ENCODE measurements at regions not wholly inside any gene's neighbourhood (a gene's known extent, or its start where the extent isn't known, plus 50 kb on each side); places are given as distances from the start of the nearest gene placed in this dataset.

GRCh38 chr10:78717200-78717599 is 351.6 kb upstream of the ZMIZ1 start:
- FAIRE-seq = no peak
- no peak for DNase-seq (ENCODE audit: insufficient read length, low spot score)
- no peak for TF ChIP-seq CTCF (IDR thresholded peaks at IDR 0.05; ENCODE audit: insufficient read depth, missing control alignments)

- no peak for FAIRE-seq
- TF ChIP-seq CTCF (IDR thresholded peaks at IDR 0.05; ENCODE audit: insufficient read depth, missing control alignments) = no peak
- no peak for DNase-seq (ENCODE audit: insufficient read length, low spot score)
Observed at GRCh38 chr10:78718032-78718572, 350.7 kb upstream of the ZMIZ1 start.

GRCh38 chr10:78719276-78719675 is 349.5 kb upstream of the ZMIZ1 start:
- TF ChIP-seq CTCF (IDR thresholded peaks at IDR 0.05; ENCODE audit: insufficient read depth, missing control alignments) = no peak
- FAIRE-seq (no peak), DNase-seq (ENCODE audit: insufficient read length, low spot score) (no peak)

GRCh38 chr10:78720091-78720490 is 348.7 kb upstream of the ZMIZ1 start:
- no peak for TF ChIP-seq CTCF (IDR thresholded peaks at IDR 0.05; ENCODE audit: insufficient read depth, missing control alignments)
- FAIRE-seq (no peak), DNase-seq (ENCODE audit: insufficient read length, low spot score) (no peak)

- no peak for FAIRE-seq
- DNase-seq (ENCODE audit: insufficient read length, low spot score) = no peak
- no peak for TF ChIP-seq CTCF (IDR thresholded peaks at IDR 0.05; ENCODE audit: insufficient read depth, missing control alignments)
Observed at GRCh38 chr10:78721231-78721630, 347.5 kb upstream of the ZMIZ1 start.

- DNase-seq (ENCODE audit: insufficient read length, low spot score) (no peak), FAIRE-seq (no peak)
- no peak for TF ChIP-seq CTCF (IDR thresholded peaks at IDR 0.05; ENCODE audit: insufficient read depth, missing control alignments)
Observed at GRCh38 chr10:78724846-78725245, 343.9 kb upstream of the ZMIZ1 start.

- DNase-seq (ENCODE audit: insufficient read length, low spot score) (no peak), FAIRE-seq (no peak)
- no peak for TF ChIP-seq CTCF (IDR thresholded peaks at IDR 0.05; ENCODE audit: insufficient read depth, missing control alignments)
Observed at GRCh38 chr10:78726171-78726570, 342.6 kb upstream of the ZMIZ1 start.

All from D721Med (cell line).